BJ (cell line): ENCODE measurements at regions not wholly inside any gene's neighbourhood (a gene's known extent, or its start where the extent isn't known, plus 50 kb on each side); places are given as distances from the start of the nearest gene placed in this dataset.

Source experiments
- CTCF ChIA-PET: fragments of 350-600 bp; formaldehyde crosslinking; extraction: SDS; loops from one replicate; lab custom pipeline; 2021; ENCODE audit warnings: antibody characterized with exemption, inconsistent platforms; lab: Yijun Ruan, JAX
- POLR2A ChIA-PET: fragments of 300-600 bp; sonication (Branson Sonifier 250); formaldehyde crosslinking; extraction: SDS; loops from one replicate; lab custom pipeline; 2021; ENCODE audit warnings: antibody characterized with exemption; lab: Charles Lee
- DNase-seq: peaks from one replicate; pipeline ENCODE4 v3.0.0-alpha.2; 2011; ENCODE audit warnings: low read depth
- H3K27me3 ChIP-seq: 2 replicates; pipeline ENCODE4 v1.6.0; 2011; ENCODE audit warnings: low read length; ENCODE audit not compliant: control insufficient read depth, insufficient read depth
- H3K36me3 ChIP-seq: 2 replicates; pipeline ENCODE4 v1.5.1; 2011; ENCODE audit warnings: low read length; ENCODE audit not compliant: control insufficient read depth, insufficient read depth
- H3K4me3 ChIP-seq: 2 replicates; pipeline ENCODE4 v1.5.1; 2011; ENCODE audit warnings: low read depth, mild to moderate bottlenecking, control low read depth, low read length
- CTCF ChIP-seq: IDR thresholded peaks from 2 replicates; pipeline ENCODE4 v1.5.1; 2011; ENCODE audit warnings: low read depth, mild to moderate bottlenecking, control low read depth, inconsistent platforms, low read length, moderate library complexity; ENCODE audit not compliant: insufficient read depth

DNA sequence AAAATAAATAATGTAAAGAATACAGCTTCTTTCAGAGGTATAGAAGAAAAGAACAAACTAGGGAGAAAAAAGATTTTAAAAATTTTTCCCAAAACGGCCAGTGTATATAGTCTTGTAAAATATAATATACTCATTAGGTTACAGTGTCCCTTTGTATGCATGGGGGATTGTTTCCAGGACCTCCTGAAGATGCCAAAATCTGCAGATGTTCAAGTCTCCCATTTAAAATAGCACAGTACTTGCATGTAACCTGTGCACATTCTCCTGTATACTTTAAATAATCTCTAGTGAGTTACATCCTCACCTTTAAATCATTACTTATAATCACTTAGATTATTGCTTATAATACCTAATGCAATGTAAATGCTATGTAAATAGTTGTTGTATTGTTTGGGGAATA is 80.6 kb upstream of the LRRTM4 start:
- no peak for DNase-seq
- POLR2A ChIA-PET, result no interaction called here
- no peaks in the 10 kb centered on the region for H3K36me3 ChIP-seq
- H3K27me3 ChIP-seq, result no peaks in the 10 kb centered on the region
- H3K4me3 ChIP-seq, result no peak overlapping the region
- CTCF ChIA-PET, result no interaction called here
- no peak for TF ChIP-seq CTCF

GRCh38 chr2:77604953-77605929 is 83.1 kb upstream of the LRRTM4 start:
- no peaks in the 10 kb centered on the region for H3K27me3 ChIP-seq
- ChIA-PET POLR2A (no interaction called here), CTCF (no interaction called here)
- no peak for TF ChIP-seq CTCF
- DNase-seq, result no peak
- H3K36me3 ChIP-seq, result no peaks in the 10 kb centered on the region
- no peak overlapping the region for H3K4me3 ChIP-seq

- no peak for TF ChIP-seq CTCF
- Histone ChIP-seq H3K4me3 (no peak overlapping the region), H3K27me3 (no peaks in the 10 kb centered on the region), H3K36me3 (no peaks in the 10 kb centered on the region)
- ChIA-PET POLR2A (no interaction called here), CTCF (no interaction called here)
- no peak for DNase-seq
Observed at GRCh38 chr2:77608510-77608909, 86.3 kb upstream of the LRRTM4 start.

- ChIA-PET POLR2A (no interaction called here), CTCF (no interaction called here)
- no peaks in the 10 kb centered on the region for H3K27me3 ChIP-seq
- no peaks in the 10 kb centered on the region for H3K36me3 ChIP-seq
- no peak overlapping the region for H3K4me3 ChIP-seq
- no peak for DNase-seq
- no peak for TF ChIP-seq CTCF
Observed at GRCh38 chr2:77629539-77629938, 107.4 kb upstream of the LRRTM4 start.

- no peak for DNase-seq
- ChIA-PET CTCF (no interaction called here), POLR2A (no interaction called here)
- H3K4me3 ChIP-seq, result no peak overlapping the region
- H3K27me3 ChIP-seq, result no peaks in the 10 kb centered on the region
- TF ChIP-seq CTCF, result no peak
- H3K36me3 ChIP-seq, result no peaks in the 10 kb centered on the region
Observed at GRCh38 chr2:77631007-77631406, 108.8 kb upstream of the LRRTM4 start.
